ENCODE measurements at regions not wholly inside any gene's neighbourhood (a gene's known extent, or its start where the extent isn't known, plus 50 kb on each side); places are given as distances from the start of the nearest gene placed in this dataset.
A peak's percentile ranks its signal among the peaks of the same experiment; 100 is the strongest.

DNA sequence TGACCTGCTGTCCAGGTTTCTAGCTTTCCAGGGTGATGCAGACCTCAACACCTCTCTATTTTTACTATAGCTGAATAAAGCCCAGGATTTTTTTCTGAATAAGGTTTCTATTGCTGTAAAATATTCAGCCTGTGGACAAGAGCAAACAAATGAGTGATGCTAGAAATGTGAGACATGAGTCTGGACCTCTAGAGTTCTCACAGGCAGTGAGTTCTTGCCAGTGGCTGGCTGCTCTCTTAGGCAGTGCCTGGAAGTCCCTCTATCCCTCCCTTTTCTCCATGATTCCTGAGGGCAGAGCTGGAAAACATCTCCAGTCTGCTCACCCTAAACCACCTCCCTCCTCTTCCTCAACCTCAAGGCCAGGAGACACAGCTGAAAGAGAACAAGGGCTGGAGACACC, 793.8 kb upstream of the IGFBP3 start:
- ATAC-seq (ENCODE audit: low read depth) (peak; percentile 56), DNase-seq (no peak)
- H2AK5ac ChIP-seq (ENCODE audit: low read depth, low read length) = no peak overlapping the region
- no peak overlapping the region for H4K8ac ChIP-seq (ENCODE audit: low read depth in 2 of 2, low read length in 2 of 2)
- no peaks in the 10 kb centered on the region for H3K9me3 ChIP-seq (ENCODE audit: control insufficient read depth, insufficient read depth, low read length)
- no peak overlapping the region for H4K5ac ChIP-seq (ENCODE audit: low read depth, low read length)
- dilution Hi-C loops (cut with HindIII; ENCODE audit: low sequenced_read_pairs, unreplicated experiment) (no loop called here), intact Hi-C loops (cut with micrococcal nuclease) (no loop called here), in situ Hi-C loops (cut with MboI; ENCODE audit: low sequenced_read_pairs) (no loop called here)
- H3K27me3 ChIP-seq (ENCODE audit: control insufficient read depth, insufficient read depth, low read length) = no peaks in the 10 kb centered on the region
- no peak overlapping the region for H3K23ac ChIP-seq (ENCODE audit: low read depth, low read length)
- H3K4ac ChIP-seq (ENCODE audit: low read depth, low read length) = no peak overlapping the region
- H3K4me2 ChIP-seq (ENCODE audit: low read depth, low read length) = no peak overlapping the region
- no peaks in the 10 kb centered on the region for H3K79me1 ChIP-seq (ENCODE audit: low read depth in 1 of 2, low read length in 2 of 2)
- 0 out of 3 replicates have a peak overlapping the region, but pooled peaks have one; percentile 21 for H2BK15ac ChIP-seq (ENCODE audit: low read depth, low read length)
- no peak overlapping the region for H3K56ac ChIP-seq (ENCODE audit: extremely low read depth, insufficient read depth, low read length)
- H2BK120ac ChIP-seq (ENCODE audit: low read depth, low read length) = no peak overlapping the region
- TF ChIP-seq RAD21 (IDR thresholded peaks at IDR 0.05; ENCODE audit: low read length) (no peak), CEBPB (IDR thresholded peaks at IDR 0.05; ENCODE audit: low read depth, low read length) (no peak), BHLHE40 (IDR thresholded peaks at IDR 0.05; ENCODE audit: low read depth, low read length) (no peak), RCOR1 (IDR thresholded peaks at IDR 0.05; ENCODE audit: insufficient replicate concordance, low read length) (no peak), SMC3 (IDR thresholded peaks at IDR 0.05; ENCODE audit: low read depth, low read length) (no peak), POLR2A (IDR thresholded peaks at IDR 0.05; ENCODE audit: low read depth, low read length) (no peak), MXI1 (IDR thresholded peaks at IDR 0.05; ENCODE audit: borderline replicate concordance, low read depth, low read length) (no peak), MAFK (IDR thresholded peaks at IDR 0.05; ENCODE audit: low read depth, low read length) (no peak)
- TF ChIP-seq, protein P1, sequence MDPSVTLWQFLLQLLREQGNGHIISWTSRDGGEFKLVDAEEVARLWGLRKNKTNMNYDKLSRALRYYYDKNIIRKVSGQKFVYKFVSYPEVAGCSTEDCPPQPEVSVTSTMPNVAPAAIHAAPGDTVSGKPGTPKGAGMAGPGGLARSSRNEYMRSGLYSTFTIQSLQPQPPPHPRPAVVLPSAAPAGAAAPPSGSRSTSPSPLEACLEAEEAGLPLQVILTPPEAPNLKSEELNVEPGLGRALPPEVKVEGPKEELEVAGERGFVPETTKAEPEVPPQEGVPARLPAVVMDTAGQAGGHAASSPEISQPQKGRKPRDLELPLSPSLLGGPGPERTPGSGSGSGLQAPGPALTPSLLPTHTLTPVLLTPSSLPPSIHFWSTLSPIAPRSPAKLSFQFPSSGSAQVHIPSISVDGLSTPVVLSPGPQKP (IDR thresholded peaks at IDR 0.05; ENCODE audit: borderline replicate concordance, low read depth, low read length) = no peak
- TF ChIP-seq, protein P2, sequence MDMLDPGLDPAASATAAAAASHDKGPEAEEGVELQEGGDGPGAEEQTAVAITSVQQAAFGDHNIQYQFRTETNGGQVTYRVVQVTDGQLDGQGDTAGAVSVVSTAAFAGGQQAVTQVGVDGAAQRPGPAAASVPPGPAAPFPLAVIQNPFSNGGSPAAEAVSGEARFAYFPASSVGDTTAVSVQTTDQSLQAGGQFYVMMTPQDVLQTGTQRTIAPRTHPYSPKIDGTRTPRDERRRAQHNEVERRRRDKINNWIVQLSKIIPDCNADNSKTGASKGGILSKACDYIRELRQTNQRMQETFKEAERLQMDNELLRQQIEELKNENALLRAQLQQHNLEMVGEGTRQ (IDR thresholded peaks at IDR 0.05; ENCODE audit: low read depth, low read length) = no peak
- TF ChIP-seq, protein P3, sequence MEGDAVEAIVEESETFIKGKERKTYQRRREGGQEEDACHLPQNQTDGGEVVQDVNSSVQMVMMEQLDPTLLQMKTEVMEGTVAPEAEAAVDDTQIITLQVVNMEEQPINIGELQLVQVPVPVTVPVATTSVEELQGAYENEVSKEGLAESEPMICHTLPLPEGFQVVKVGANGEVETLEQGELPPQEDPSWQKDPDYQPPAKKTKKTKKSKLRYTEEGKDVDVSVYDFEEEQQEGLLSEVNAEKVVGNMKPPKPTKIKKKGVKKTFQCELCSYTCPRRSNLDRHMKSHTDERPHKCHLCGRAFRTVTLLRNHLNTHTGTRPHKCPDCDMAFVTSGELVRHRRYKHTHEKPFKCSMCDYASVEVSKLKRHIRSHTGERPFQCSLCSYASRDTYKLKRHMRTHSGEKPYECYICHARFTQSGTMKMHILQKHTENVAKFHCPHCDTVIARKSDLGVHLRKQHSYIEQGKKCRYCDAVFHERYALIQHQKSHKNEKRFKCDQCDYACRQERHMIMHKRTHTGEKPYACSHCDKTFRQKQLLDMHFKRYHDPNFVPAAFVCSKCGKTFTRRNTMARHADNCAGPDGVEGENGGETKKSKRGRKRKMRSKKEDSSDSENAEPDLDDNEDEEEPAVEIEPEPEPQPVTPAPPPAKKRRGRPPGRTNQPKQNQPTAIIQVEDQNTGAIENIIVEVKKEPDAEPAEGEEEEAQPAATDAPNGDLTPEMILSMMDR (conservative IDR thresholded peaks at IDR 0.05; ENCODE audit: low read depth, low read length) = no peak
- no peak overlapping the region for H3K9ac ChIP-seq (ENCODE audit: low read depth, low read length)
- H3K36me3 ChIP-seq (ENCODE audit: control insufficient read depth, insufficient read depth, low read length) = no peaks in the 10 kb centered on the region
- peaks cover 7% of the 10 kb centered on the region; the same call in 1 of the 2 replicates for H3K9me1 ChIP-seq (ENCODE audit: insufficient read depth, low read length)
- no peak overlapping the region for H2AFZ ChIP-seq (replicated peaks; ENCODE audit: low read length, poor library complexity)
- no peak overlapping the region for H4K91ac ChIP-seq (ENCODE audit: insufficient read depth, low read depth, low read length)
- no peak overlapping the region for H3K18ac ChIP-seq (ENCODE audit: low read depth, low read length)
- POLR2A ChIA-PET (ENCODE audit: unreplicated experiment) = no interaction called here
- no peaks in the 10 kb centered on the region for H4K20me1 ChIP-seq (ENCODE audit: insufficient read depth, low read length)
- H3K27ac ChIP-seq (ENCODE audit: insufficient read depth, low read length) = no peak overlapping the region
- H2AK9ac ChIP-seq (replicated peaks; ENCODE audit: low read depth, low read length, poor library complexity) = no peak overlapping the region
- peaks cover 5% of the 10 kb centered on the region for H3K4me1 ChIP-seq (ENCODE audit: control insufficient read depth, insufficient read depth, low read length)
- no peak overlapping the region for H2BK5ac ChIP-seq (ENCODE audit: low read depth, low read length, poor library complexity, severe bottlenecking)
- no peak overlapping the region for H3K4me3 ChIP-seq (ENCODE audit: insufficient read depth, low read depth, low read length)
- no peak overlapping the region for H3K14ac ChIP-seq (replicated peaks; ENCODE audit: low read depth, low read length)
- H2BK20ac ChIP-seq (ENCODE audit: low read depth, low read length) = no peak overlapping the region
- CTCF ChIA-PET = no interaction called here
- no TSS peak for BruUV-seq (replicated peaks)

All from IMR-90 (cell line).